OCI-LY7 (cell line): ENCODE measurements at regions not wholly inside any gene's neighbourhood (a gene's known extent, or its start where the extent isn't known, plus 50 kb on each side); places are given as distances from the start of the nearest gene placed in this dataset.

ENCODE experiments used
- CTCF ChIP-seq: fragments of 200-600 bp; sonication (generic); conservative IDR thresholded peaks from 2 replicates; pipeline ENCODE4 v1.5.1; 2014; ENCODE audit warnings: mild to moderate bottlenecking, antibody characterized with exemption, low read length, moderate library complexity, mixed read lengths
- EZH2phosphoT487 ChIP-seq: fragments of 200-600 bp; sonication (generic); IDR thresholded peaks from 2 replicates; pipeline ENCODE4 v1.6.1; 2018; ENCODE audit warnings: low read depth, borderline replicate concordance, mild to moderate bottlenecking, mixed run types, antibody characterized with exemption, low read length, moderate library complexity, mixed read lengths

- no peak for TF ChIP-seq CTCF
- TF ChIP-seq EZH2phosphoT487, result no peak
Observed at GRCh38 chr13:72284791-72285190, 417.8 kb upstream of the DACH1 start.
